ENCODE measurements at regions not wholly inside any gene's neighbourhood (a gene's known extent, or its start where the extent isn't known, plus 50 kb on each side); places are given as distances from the start of the nearest gene placed in this dataset.

DNA sequence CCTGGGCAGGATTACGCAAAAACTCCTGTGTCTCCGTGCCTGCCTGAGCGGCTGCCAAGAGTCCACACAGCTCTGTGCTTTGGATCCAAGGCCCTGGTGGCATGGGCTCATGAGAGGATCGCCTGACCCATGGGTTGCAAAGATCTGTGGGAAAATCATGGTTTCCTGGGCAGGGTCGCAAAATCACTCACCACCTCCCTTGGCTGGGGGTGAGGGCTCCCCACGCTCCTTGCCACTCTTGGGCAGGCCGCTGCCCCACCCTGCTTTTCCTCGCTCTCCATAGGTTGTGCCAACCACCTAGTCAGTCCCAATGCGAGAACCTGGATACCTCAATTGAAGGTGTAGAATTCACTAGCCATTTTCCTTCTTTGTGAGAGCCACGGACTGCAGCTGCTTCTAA lies 66.5 kb upstream of the MAGEB18 start:
- ChIA-PET RAD21 (ENCODE audit: unreplicated experiment) (no interaction called here), SMC1A (ENCODE audit: uncharacterized antibody, unreplicated experiment) (no interaction called here), CTCF (no interaction called here), POLR2A (no interaction called here)
- no peak for ATAC-seq
- FAIRE-seq, result no peak
- Histone ChIP-seq H4K20me1 (ENCODE audit: control insufficient read depth, insufficient read depth) (no peaks in the 10 kb centered on the region), H3K36me3 (ENCODE audit: control insufficient read depth in 2 of 2, insufficient read depth in 2 of 2, low read length in 1 of 2) (no peaks in the 10 kb centered on the region), H3K9me3 (replicated peaks; ENCODE audit: control insufficient read depth, insufficient read depth, low read length) (no peaks in the 10 kb centered on the region), H3K79me2 (ENCODE audit: control insufficient read depth, insufficient read depth, low read length) (no peaks in the 10 kb centered on the region), H3K27me3 (replicated peaks in 1 of 2; ENCODE audit: control insufficient read depth in 2 of 2, insufficient read depth in 2 of 2, low read length in 1 of 2) (no peaks in the 10 kb centered on the region), H3K4me3 (no peak overlapping the region), H3K4me2 (ENCODE audit: control insufficient read depth, insufficient read depth) (no peak overlapping the region), H3K4me1 (ENCODE audit: control insufficient read depth, insufficient read depth, low read length) (no peaks in the 10 kb centered on the region), H3K9ac (ENCODE audit: control insufficient read depth, insufficient read depth, low read length) (no peak overlapping the region), H2AFZ (ENCODE audit: control insufficient read depth, low read depth, low read length) (no peak overlapping the region), H3K27ac (ENCODE audit: control insufficient read depth, insufficient read depth) (no peak overlapping the region)
- intact Hi-C loops (cut with micrococcal nuclease; ENCODE audit: unreplicated experiment) (no loop called here), in situ Hi-C loops (cut with MboI) (no loop called here)
- TF ChIP-seq SUPT20H (IDR thresholded peaks at IDR 0.05; ENCODE audit: borderline replicate concordance, control insufficient read depth, low read depth, low read length) (no peak), MYC (IDR thresholded peaks at IDR 0.05; ENCODE audit: insufficient read depth, insufficient read length, insufficient replicate concordance, low read length, severe bottlenecking) (no peak), SMAD5 (IDR thresholded peaks at IDR 0.05; ENCODE audit: low read depth) (no peak), ZBTB4 (CRISPR knock-in tag; IDR thresholded peaks at IDR 0.05) (no peak), NFYA (IDR thresholded peaks at IDR 0.05; ENCODE audit: borderline replicate concordance, low read depth, low read length) (no peak), KAT2A (conservative IDR thresholded peaks at IDR 0.05; ENCODE audit: control insufficient read depth, low read depth, low read length) (no peak), CEBPB (IDR thresholded peaks at IDR 0.05; ENCODE audit: borderline replicate concordance in 1 of 2, low read depth in 2 of 2, low read length in 2 of 2) (no peak), CBX5 (IDR thresholded peaks at IDR 0.05; ENCODE audit: low read depth) (no peak), PAX5 (IDR thresholded peaks at IDR 0.05; ENCODE audit: borderline replicate concordance, low read depth, low read length) (no peak), YBX1 (IDR thresholded peaks at IDR 0.05) (no peak), JUND (IDR thresholded peaks at IDR 0.05; ENCODE audit: low read depth, low read length) (no peak), POLR2AphosphoS5 (IDR thresholded peaks at IDR 0.05; ENCODE audit: low read length) (no peak), PAX8 (IDR thresholded peaks at IDR 0.05) (no peak), ZNF384 (IDR thresholded peaks at IDR 0.05; ENCODE audit: borderline replicate concordance, low read depth, low read length) (no peak), SREBF1 (IDR thresholded peaks at IDR 0.05; ENCODE audit: low read length) (no peak)
- TF ChIP-seq, protein P1, sequence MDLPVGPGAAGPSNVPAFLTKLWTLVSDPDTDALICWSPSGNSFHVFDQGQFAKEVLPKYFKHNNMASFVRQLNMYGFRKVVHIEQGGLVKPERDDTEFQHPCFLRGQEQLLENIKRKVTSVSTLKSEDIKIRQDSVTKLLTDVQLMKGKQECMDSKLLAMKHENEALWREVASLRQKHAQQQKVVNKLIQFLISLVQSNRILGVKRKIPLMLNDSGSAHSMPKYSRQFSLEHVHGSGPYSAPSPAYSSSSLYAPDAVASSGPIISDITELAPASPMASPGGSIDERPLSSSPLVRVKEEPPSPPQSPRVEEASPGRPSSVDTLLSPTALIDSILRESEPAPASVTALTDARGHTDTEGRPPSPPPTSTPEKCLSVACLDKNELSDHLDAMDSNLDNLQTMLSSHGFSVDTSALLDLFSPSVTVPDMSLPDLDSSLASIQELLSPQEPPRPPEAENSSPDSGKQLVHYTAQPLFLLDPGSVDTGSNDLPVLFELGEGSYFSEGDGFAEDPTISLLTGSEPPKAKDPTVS (IDR thresholded peaks at IDR 0.05; ENCODE audit: low read depth, low read length), result no peak
- TF ChIP-seq, protein P2, sequence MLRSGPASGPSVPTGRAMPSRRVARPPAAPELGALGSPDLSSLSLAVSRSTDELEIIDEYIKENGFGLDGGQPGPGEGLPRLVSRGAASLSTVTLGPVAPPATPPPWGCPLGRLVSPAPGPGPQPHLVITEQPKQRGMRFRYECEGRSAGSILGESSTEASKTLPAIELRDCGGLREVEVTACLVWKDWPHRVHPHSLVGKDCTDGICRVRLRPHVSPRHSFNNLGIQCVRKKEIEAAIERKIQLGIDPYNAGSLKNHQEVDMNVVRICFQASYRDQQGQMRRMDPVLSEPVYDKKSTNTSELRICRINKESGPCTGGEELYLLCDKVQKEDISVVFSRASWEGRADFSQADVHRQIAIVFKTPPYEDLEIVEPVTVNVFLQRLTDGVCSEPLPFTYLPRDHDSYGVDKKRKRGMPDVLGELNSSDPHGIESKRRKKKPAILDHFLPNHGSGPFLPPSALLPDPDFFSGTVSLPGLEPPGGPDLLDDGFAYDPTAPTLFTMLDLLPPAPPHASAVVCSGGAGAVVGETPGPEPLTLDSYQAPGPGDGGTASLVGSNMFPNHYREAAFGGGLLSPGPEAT (IDR thresholded peaks at IDR 0.05; ENCODE audit: low read depth), result no peak
- TF ChIP-seq, protein P3, sequence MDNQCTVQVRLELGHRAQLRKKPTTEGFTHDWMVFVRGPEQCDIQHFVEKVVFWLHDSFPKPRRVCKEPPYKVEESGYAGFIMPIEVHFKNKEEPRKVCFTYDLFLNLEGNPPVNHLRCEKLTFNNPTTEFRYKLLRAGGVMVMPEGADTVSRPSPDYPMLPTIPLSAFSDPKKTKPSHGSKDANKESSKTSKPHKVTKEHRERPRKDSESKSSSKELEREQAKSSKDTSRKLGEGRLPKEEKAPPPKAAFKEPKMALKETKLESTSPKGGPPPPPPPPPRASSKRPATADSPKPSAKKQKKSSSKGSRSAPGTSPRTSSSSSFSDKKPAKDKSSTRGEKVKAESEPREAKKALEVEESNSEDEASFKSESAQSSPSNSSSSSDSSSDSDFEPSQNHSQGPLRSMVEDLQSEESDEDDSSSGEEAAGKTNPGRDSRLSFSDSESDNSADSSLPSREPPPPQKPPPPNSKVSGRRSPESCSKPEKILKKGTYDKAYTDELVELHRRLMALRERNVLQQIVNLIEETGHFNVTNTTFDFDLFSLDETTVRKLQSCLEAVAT (IDR thresholded peaks at IDR 0.05), result no peak
- no TSS peak for BruUV-seq (replicated peaks)
- 21% methylated on average over 10 of the region's 10 CpGs for WGBS (ENCODE audit: insufficient coverage, insufficient replicate concordance, low lambda C conversion rate, missing lambda C conversion rate)
- DNase-seq (ENCODE audit: low read depth, low spot score), result no peak
